Stimulated activated naive CD8-positive, alpha-beta T cell treated with anti-CD3 and anti-CD28 coated beads, Interleukin-15, Interleukin-2, amounts not matched to agents 100 ng/mL and 50 ng/mL, for 24 hours (primary cell): ENCODE measurements at regions not wholly inside any gene's neighbourhood (a gene's known extent, or its start where the extent isn't known, plus 50 kb on each side); places are given as distances from the start of the nearest gene placed in this dataset.

Experiments used
- H3K27ac Mint-ChIP-seq: one replicate; pipeline ENCODE4 v1.8.0; 2021; ENCODE audit warnings: mild to moderate bottlenecking, mixed read lengths
- H3K27me3 Mint-ChIP-seq: one replicate; pipeline ENCODE4 v1.8.0; 2021; ENCODE audit warnings: mixed read lengths
- H3K36me3 Mint-ChIP-seq: one replicate; pipeline ENCODE4 v1.8.0; 2021; ENCODE audit warnings: low read depth, mixed read lengths
- H3K4me1 Mint-ChIP-seq: one replicate; pipeline ENCODE4 v1.8.0; 2021; ENCODE audit warnings: low read depth, mixed read lengths
- H3K4me3 Mint-ChIP-seq: one replicate; pipeline ENCODE4 v1.8.0; 2021; ENCODE audit warnings: mild to moderate bottlenecking, mixed read lengths
- H3K9me3 Mint-ChIP-seq: one replicate; pipeline ENCODE4 v1.8.0; 2021; ENCODE audit warnings: mixed read lengths

DNA sequence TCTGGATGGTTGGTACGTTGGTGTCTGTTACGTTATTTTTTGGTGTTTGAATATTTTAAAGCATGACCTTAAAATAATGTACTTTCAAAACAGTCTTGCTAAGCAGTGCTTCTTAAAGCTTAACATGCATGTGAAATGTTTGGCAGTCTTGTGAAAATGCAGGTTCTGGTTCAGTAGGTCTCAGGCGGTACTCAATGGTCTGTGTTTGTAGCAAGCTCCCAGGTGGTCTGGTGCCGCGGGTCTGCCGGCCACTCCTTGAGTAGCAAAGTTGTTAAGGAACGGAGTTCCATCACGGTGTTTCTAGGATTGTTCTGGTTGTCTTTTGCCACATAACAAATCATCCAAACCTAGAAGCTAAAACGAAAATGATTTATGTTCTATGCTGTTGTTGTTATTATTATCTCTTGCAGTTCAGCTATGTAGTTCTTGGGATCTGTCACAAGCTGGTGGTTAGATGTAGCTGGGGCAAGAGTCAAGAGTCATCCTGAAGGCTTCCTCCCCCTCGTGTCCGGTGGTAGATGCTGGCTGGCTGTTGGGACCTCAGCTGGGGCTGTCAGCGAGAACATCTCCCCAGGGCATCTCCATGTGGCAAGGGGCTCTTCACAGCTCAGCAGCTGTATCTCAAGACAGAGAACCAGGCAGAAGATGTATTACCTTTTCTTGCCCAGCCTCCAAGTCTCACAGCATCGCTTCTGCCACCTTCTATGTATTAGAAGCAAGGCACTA lies 186.8 kb downstream of the PALM2AKAP2 start:
- H3K27ac Mint-ChIP-seq = peak overlapping the region; percentile 55

GRCh38 chr9:109967651-109968642 lies 187.9 kb downstream of the PALM2AKAP2 start:
- Mint-ChIP-seq H3K27me3 (peaks cover 5% of the 10 kb centered on the region), H3K4me1 (peaks cover 64% of the 10 kb centered on the region), H3K36me3 (no peaks in the 10 kb centered on the region), H3K9me3 (peaks cover 7% of the 10 kb centered on the region), H3K27ac (peak overlapping the region; percentile 87), H3K4me3 (peak overlapping the region; percentile 65)

More for the DNA sequence above, 186.8 kb downstream of the PALM2AKAP2 start:
- Mint-ChIP-seq H3K36me3 (no peaks in the 10 kb centered on the region), H3K9me3 (peaks cover 7% of the 10 kb centered on the region), H3K4me3 (peak overlapping the region; percentile 15), H3K4me1 (peaks cover 54% of the 10 kb centered on the region), H3K27me3 (peaks cover 5% of the 10 kb centered on the region)

GRCh38 chr9:109969011-109969410 lies 189.0 kb downstream of the PALM2AKAP2 start:
- H3K4me3 Mint-ChIP-seq = no peak overlapping the region
- peaks cover 5% of the 10 kb centered on the region for H3K27me3 Mint-ChIP-seq
- no peaks in the 10 kb centered on the region for H3K36me3 Mint-ChIP-seq
- H3K9me3 Mint-ChIP-seq = peaks cover 7% of the 10 kb centered on the region
- H3K27ac Mint-ChIP-seq = peak overlapping the region; percentile 47
- peaks cover 75% of the 10 kb centered on the region for H3K4me1 Mint-ChIP-seq

DNA sequence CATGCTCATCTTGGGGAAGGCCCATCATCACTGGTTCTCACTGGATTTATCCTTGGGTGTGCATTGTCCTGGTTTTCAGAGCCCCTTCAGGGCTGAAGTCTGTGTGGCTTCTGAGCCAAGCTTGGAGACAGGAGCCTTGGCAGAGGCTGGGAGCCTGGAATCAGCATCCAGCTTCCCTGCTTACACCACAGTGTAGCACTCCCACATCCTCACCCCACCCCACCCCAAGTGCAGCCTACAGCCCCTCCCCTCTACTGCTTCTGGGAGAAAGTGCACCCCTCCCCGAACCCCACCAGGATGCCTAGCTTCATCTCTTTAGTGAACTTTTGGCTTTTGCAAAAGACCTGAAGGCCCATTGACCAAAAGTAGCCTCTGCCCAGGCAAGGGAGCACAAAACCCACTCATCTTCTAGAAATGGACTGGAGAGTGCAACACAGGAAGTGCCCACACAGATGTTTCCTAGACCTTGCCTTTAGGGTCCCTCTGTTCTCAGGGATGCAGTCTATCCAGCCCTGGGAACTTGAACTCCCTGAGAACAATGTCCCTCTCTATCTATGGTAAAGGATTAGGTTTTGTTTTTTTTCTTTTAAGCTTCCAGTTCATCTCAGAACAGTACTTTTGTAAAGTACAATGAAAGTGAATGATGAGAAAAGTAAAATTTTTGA lies 189.7 kb downstream of the PALM2AKAP2 start:
- Mint-ChIP-seq H3K27ac (peak overlapping the region; percentile 28), H3K36me3 (no peaks in the 10 kb centered on the region), H3K4me3 (no peak overlapping the region), H3K9me3 (peaks cover 7% of the 10 kb centered on the region), H3K4me1 (peaks cover 82% of the 10 kb centered on the region), H3K27me3 (peaks cover 5% of the 10 kb centered on the region)

- Mint-ChIP-seq H3K27me3 (no peaks in the 10 kb centered on the region), H3K4me1 (peaks cover 87% of the 10 kb centered on the region), H3K36me3 (no peaks in the 10 kb centered on the region), H3K27ac (no peak overlapping the region), H3K4me3 (no peak overlapping the region), H3K9me3 (peaks cover 3% of the 10 kb centered on the region)
Measured at GRCh38 chr9:109971226-109971625, 191.2 kb downstream of the PALM2AKAP2 start.

- no peak overlapping the region for H3K4me3 Mint-ChIP-seq
- no peaks in the 10 kb centered on the region for H3K27me3 Mint-ChIP-seq
- peaks cover 3% of the 10 kb centered on the region for H3K9me3 Mint-ChIP-seq
- peak overlapping the region; percentile 7 for H3K27ac Mint-ChIP-seq
- H3K36me3 Mint-ChIP-seq = no peaks in the 10 kb centered on the region
- peaks cover 87% of the 10 kb centered on the region for H3K4me1 Mint-ChIP-seq
Measured at GRCh38 chr9:109972026-109972882, 192.3 kb downstream of the PALM2AKAP2 start.

- Mint-ChIP-seq H3K4me3 (no peak overlapping the region), H3K27me3 (no peaks in the 10 kb centered on the region), H3K27ac (peak overlapping the region; percentile 28), H3K4me1 (peaks cover 83% of the 10 kb centered on the region), H3K36me3 (no peaks in the 10 kb centered on the region), H3K9me3 (no peaks in the 10 kb centered on the region)
Measured at GRCh38 chr9:109973336-109973735, 193.3 kb downstream of the PALM2AKAP2 start.

DNA sequence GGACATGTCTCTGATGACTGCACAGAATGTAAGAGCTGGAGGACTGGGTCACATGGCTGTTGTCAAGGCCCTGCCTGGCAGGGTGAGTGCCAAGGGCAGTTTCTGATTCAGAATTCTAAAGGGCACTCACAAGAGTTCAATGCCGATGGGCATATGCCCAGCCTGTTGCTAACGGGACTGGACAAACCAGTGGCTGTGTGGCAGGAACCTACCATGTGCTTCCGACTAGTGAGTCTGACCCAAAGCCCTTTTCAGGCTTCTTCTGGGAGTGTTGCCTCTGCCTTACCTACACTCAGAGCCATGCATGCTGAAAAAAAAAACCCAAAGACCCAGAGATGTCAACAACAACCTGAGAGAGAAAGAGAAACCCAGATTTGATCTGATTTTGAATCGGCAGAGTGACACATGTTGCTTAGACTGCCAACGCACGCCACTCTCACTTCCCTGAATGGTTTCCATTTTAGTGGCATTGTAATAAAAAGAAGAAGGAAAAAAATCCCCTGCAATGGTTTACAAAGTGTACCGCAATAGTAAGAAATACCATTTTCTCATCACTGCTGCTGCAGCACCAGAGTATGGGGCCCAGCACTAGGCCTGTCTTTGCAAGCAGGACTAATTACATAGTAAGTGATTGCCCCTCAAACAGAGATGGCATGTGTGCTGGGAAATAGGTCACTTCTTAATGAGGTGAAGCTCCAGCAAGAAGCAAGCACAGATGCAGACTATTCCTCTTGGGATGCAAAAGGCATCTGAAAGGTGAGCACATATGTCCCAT lies 194.3 kb downstream of the PALM2AKAP2 start:
- no peak overlapping the region for H3K4me3 Mint-ChIP-seq
- no peaks in the 10 kb centered on the region for H3K36me3 Mint-ChIP-seq
- H3K27ac Mint-ChIP-seq = peak overlapping the region; percentile 78
- no peaks in the 10 kb centered on the region for H3K27me3 Mint-ChIP-seq
- no peaks in the 10 kb centered on the region for H3K9me3 Mint-ChIP-seq
- peaks cover 73% of the 10 kb centered on the region for H3K4me1 Mint-ChIP-seq

DNA sequence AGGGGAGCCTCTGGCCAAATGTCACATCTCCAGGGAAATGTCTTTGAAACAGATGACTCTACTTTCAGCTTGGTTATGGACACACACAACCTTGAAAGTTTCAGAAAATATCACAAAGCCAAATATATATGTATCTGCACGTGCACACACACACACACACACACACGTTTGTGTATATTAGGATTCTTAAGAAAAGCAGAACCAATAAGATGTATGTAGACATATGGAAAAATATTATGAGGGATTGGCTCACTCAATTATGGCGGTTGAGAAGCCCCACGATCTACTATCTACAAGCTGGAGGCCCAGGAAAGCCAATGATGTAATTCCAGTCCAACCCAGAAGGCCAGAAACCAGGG lies 194.9 kb downstream of the PALM2AKAP2 start:
- no peak overlapping the region for H3K4me3 Mint-ChIP-seq
- H3K27me3 Mint-ChIP-seq = no peaks in the 10 kb centered on the region
- H3K36me3 Mint-ChIP-seq = no peaks in the 10 kb centered on the region
- no peaks in the 10 kb centered on the region for H3K9me3 Mint-ChIP-seq
- peak overlapping the region; percentile 32 for H3K27ac Mint-ChIP-seq
- peaks cover 68% of the 10 kb centered on the region for H3K4me1 Mint-ChIP-seq

- H3K9me3 Mint-ChIP-seq = no peaks in the 10 kb centered on the region
- no peaks in the 10 kb centered on the region for H3K27me3 Mint-ChIP-seq
- H3K27ac Mint-ChIP-seq = peak overlapping the region; percentile 8
Measured at GRCh38 chr9:109975574-109976295, 195.7 kb downstream of the PALM2AKAP2 start.

GRCh38 chr9:109976303-109976702 lies 196.3 kb downstream of the PALM2AKAP2 start:
- Mint-ChIP-seq H3K27me3 (no peaks in the 10 kb centered on the region), H3K4me1 (peaks cover 62% of the 10 kb centered on the region), H3K9me3 (no peaks in the 10 kb centered on the region), H3K36me3 (no peaks in the 10 kb centered on the region), H3K4me3 (no peak overlapping the region), H3K27ac (no peak overlapping the region)

More at GRCh38 chr9:109975574-109976295, 195.7 kb downstream of the PALM2AKAP2 start:
- Mint-ChIP-seq H3K36me3 (no peaks in the 10 kb centered on the region), H3K4me3 (no peak overlapping the region), H3K4me1 (peaks cover 62% of the 10 kb centered on the region)

GRCh38 chr9:109977521-109977920 lies 197.5 kb downstream of the PALM2AKAP2 start:
- Mint-ChIP-seq H3K4me3 (no peak overlapping the region), H3K9me3 (no peaks in the 10 kb centered on the region), H3K27me3 (no peaks in the 10 kb centered on the region), H3K36me3 (no peaks in the 10 kb centered on the region), H3K27ac (no peak overlapping the region), H3K4me1 (peaks cover 51% of the 10 kb centered on the region)

- no peaks in the 10 kb centered on the region for H3K9me3 Mint-ChIP-seq
- H3K4me3 Mint-ChIP-seq = no peak overlapping the region
- no peaks in the 10 kb centered on the region for H3K36me3 Mint-ChIP-seq
- peaks cover 19% of the 10 kb centered on the region for H3K4me1 Mint-ChIP-seq
- no peak overlapping the region for H3K27ac Mint-ChIP-seq
- H3K27me3 Mint-ChIP-seq = no peaks in the 10 kb centered on the region
Measured at GRCh38 chr9:109981091-109981490, 201.1 kb downstream of the PALM2AKAP2 start.
